ENCODE measurements at regions not wholly inside any gene's neighbourhood (a gene's known extent, or its start where the extent isn't known, plus 50 kb on each side); places are given as distances from the start of the nearest gene placed in this dataset.

DNA sequence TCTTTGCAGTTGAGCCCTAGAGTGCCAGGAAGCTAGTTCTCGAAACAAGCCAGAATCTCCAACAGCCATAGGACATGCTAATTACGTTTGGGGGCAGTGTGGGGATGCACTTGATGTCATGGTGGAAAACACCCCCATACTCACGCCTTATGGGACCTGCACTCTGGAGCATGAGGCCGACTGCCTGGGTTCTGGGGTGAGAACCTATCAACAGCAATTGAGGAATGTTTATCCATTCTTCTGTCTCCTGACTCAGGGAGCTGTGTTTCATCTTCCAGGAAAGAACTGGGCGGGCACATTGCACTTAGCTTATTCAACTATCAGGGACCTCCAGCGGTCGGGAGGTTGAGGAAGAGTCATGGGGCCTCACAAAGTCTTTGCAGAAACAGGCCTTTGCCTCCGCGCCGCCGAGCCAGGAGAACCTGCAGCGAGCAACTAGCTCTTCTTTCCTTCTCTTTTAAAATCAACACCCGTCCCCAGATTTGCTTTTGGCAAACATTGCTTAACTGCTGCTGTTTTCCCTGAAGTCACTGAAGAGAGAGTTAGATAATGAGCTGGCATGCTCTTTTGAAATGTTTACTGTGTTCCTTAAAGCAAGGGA lies 226.1 kb upstream of the DIO3 start:
- Histone ChIP-seq H3K27me3 (ENCODE audit: control insufficient read depth, insufficient read depth, low read length) (no peaks in the 10 kb centered on the region), H3K4me3 (ENCODE audit: low read depth, low read length) (no peak overlapping the region), H3K36me3 (ENCODE audit: control insufficient read depth, insufficient read depth, low read length) (no peaks in the 10 kb centered on the region)
- TF ChIP-seq, protein P1, sequence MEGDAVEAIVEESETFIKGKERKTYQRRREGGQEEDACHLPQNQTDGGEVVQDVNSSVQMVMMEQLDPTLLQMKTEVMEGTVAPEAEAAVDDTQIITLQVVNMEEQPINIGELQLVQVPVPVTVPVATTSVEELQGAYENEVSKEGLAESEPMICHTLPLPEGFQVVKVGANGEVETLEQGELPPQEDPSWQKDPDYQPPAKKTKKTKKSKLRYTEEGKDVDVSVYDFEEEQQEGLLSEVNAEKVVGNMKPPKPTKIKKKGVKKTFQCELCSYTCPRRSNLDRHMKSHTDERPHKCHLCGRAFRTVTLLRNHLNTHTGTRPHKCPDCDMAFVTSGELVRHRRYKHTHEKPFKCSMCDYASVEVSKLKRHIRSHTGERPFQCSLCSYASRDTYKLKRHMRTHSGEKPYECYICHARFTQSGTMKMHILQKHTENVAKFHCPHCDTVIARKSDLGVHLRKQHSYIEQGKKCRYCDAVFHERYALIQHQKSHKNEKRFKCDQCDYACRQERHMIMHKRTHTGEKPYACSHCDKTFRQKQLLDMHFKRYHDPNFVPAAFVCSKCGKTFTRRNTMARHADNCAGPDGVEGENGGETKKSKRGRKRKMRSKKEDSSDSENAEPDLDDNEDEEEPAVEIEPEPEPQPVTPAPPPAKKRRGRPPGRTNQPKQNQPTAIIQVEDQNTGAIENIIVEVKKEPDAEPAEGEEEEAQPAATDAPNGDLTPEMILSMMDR (IDR thresholded peaks at IDR 0.05; ENCODE audit: insufficient read depth, low read length, severe bottlenecking), result no peak
- DNase-seq (ENCODE audit: low read depth), result peak; percentile 1
- no peak for FAIRE-seq

DNA sequence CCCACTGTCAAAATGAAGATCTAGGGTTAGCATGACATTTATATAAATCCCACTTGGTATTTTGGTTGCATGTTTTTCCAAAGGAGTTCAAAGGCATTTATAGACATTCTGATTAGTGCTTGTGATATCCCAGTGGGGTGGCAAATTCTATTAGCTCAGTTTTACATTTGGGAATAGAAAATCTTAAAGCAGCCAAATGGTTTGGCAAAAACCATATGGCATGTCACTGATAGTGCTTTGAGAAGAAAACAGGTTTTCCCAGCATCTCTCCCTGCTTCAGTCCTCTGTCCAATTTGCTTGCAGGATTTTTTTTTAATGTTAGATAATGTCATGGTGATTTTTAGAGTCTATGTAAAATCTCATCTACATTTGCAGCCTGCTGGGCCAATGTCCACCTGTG lies 225.1 kb upstream of the DIO3 start:
- TF ChIP-seq, protein P1 (IDR thresholded peaks at IDR 0.05; ENCODE audit: insufficient read depth, low read length, severe bottlenecking), result no peak
- DNase-seq (ENCODE audit: low read depth) (no peak), FAIRE-seq (no peak)
- Histone ChIP-seq H3K36me3 (ENCODE audit: control insufficient read depth, insufficient read depth, low read length) (no peaks in the 10 kb centered on the region), H3K4me3 (ENCODE audit: low read depth, low read length) (no peak overlapping the region), H3K27me3 (ENCODE audit: control insufficient read depth, insufficient read depth, low read length) (no peaks in the 10 kb centered on the region)

DNA sequence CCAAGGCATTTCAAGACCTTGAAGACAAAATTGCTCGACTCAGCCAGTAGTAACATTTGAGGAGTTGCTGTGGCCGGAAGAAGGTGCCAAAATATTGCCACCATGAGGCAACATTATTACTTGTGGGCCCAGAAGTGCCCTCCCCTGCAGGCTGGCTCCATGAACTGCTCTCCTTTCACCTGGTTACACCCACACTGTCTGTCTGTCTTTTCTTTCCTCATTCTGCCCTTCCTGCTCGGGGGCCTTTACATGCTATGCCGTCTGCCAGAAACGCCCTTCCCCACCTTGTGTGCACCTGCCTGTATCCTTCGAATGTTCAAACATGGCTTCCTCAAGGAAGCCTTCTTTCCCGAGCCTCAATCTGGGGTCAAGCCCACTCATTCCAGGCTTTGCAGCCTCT lies 224.2 kb upstream of the DIO3 start:
- no peak for DNase-seq (ENCODE audit: low read depth)
- TF ChIP-seq, protein P1 (IDR thresholded peaks at IDR 0.05; ENCODE audit: insufficient read depth, low read length, severe bottlenecking), result no peak

DNA sequence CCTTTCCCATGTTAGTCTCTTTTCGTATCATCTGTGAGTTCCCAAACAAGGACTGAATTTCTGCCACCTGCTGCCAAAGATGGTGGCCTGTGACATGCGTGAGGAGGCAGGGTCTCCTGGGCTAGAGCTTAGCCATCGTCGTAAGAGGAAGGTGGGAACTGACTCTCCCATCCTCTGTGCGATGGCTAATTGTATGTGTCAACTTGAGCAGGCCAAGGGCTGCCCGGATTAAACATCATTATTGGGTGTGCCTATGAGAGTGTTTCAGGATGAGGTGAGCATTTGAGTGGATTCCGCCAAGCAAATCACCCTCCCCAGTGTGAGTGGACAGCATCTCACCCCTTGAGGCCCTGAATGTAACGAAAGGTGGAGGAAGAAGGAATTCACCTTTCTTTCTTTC lies 220.7 kb upstream of the DIO3 start:
- Histone ChIP-seq H3K27me3 (ENCODE audit: control insufficient read depth, insufficient read depth, low read length) (no peaks in the 10 kb centered on the region), H3K36me3 (ENCODE audit: control insufficient read depth, insufficient read depth, low read length) (no peaks in the 10 kb centered on the region), H3K4me3 (ENCODE audit: low read depth, low read length) (no peak overlapping the region)
- no peak for FAIRE-seq
- TF ChIP-seq, protein P1 (IDR thresholded peaks at IDR 0.05; ENCODE audit: insufficient read depth, low read length, severe bottlenecking), result no peak
- no peak for DNase-seq (ENCODE audit: low read depth)

More for the DNA sequence above, 224.2 kb upstream of the DIO3 start:
- Histone ChIP-seq H3K36me3 (ENCODE audit: control insufficient read depth, insufficient read depth, low read length) (no peaks in the 10 kb centered on the region), H3K4me3 (ENCODE audit: low read depth, low read length) (no peak overlapping the region), H3K27me3 (ENCODE audit: control insufficient read depth, insufficient read depth, low read length) (no peaks in the 10 kb centered on the region)
- FAIRE-seq, result no peak

DNA sequence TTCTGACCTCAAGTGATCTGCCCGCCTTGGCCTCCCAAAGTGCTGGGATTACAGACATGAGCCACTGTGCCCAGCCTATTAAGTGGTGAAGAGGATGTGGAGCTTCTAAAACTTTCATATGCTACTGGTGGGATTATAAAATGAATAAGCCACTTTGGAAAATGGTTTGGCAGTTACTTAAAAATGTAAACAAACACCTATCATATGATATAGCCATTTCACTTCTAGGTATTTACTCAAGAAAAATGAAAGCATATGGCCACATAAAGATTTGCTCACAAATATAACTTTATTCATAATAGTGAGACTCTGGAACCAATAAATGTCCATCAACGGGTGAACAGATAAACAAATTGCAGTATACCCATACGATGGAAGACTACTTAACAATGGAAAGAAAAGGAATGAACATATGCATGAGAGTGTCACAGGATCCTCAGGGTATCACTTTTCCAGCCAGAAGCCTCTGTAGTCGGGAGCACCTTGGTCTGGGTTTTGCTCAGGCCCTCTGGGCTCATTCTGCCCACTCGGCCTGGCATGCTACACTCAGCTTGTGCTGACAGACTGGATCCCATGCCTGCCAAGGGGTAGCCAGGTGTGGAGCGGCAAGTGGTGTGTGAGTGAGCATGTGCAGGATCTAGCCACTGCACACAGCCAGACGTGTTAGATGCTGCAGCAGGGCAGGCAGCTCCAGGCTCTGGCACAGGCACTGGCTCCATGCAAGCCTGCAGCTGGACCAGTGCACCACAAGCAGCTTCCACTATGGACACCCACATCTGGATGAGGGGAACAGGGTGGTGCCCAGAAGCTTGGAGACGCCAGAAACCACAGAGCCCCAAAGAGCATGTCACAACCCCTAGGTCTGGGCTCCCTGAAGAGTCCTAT lies 213.2 kb upstream of the DIO3 start:
- no peak for FAIRE-seq
- no peak for DNase-seq (ENCODE audit: low read depth)
- Histone ChIP-seq H3K36me3 (ENCODE audit: control insufficient read depth, insufficient read depth, low read length) (no peaks in the 10 kb centered on the region), H3K27me3 (ENCODE audit: control insufficient read depth, insufficient read depth, low read length) (no peaks in the 10 kb centered on the region), H3K4me3 (ENCODE audit: low read depth, low read length) (no peak overlapping the region)
- TF ChIP-seq, protein P1 (IDR thresholded peaks at IDR 0.05; ENCODE audit: insufficient read depth, low read length, severe bottlenecking), result no peak

All from bronchial epithelial cell (primary cell).